ENCODE measurements at regions not wholly inside any gene's neighbourhood (a gene's known extent, or its start where the extent isn't known, plus 50 kb on each side); places are given as distances from the start of the nearest gene placed in this dataset.

DNA sequence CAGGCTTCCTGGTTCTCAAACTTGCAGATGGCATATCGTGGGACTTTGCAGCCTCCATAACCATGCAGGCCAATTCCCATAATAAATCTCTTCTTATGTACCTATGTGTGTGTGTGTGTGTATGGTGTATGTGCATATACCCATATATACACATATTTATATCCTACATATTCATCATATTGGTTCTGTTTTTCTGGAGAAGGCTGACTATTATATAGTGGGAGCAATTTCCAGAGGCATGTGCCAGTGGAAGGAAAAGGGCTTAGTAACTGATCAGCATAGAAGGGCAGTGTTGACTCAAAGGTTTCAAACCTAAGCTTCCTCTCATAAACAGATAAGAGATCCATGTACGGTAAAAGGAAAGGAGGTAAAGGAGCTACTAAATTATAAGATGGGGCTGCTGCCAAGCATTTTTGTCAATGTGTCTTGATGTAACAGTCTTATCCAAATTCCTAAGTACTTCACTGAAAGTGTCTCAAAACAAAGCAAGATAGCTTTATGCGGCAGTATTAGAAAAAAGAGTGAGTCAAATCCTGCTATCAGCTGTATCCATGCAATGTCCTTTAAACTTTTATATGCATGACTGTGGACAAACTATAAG lies 432.1 kb downstream of the TBC1D4 start:
- intact Hi-C loops (cut with DNase I): no loop called here
- whole genome bisulfite sequencing, 2 donors: 75 to 79% methylated on average over 3 of the region's 3 CpGs
- no peak overlapping the region for H3K27ac ChIP-seq
- DNase-seq: no peak
- H3K9me3 ChIP-seq: no peaks in the 10 kb centered on the region
- no peak overlapping the region for H3K4me3 ChIP-seq (replicated peaks in 1 of 3)
- no peaks in the 10 kb centered on the region for H3K27me3 ChIP-seq
- H3K4me1 ChIP-seq: no peaks in the 10 kb centered on the region
- TF ChIP-seq, protein P1, sequence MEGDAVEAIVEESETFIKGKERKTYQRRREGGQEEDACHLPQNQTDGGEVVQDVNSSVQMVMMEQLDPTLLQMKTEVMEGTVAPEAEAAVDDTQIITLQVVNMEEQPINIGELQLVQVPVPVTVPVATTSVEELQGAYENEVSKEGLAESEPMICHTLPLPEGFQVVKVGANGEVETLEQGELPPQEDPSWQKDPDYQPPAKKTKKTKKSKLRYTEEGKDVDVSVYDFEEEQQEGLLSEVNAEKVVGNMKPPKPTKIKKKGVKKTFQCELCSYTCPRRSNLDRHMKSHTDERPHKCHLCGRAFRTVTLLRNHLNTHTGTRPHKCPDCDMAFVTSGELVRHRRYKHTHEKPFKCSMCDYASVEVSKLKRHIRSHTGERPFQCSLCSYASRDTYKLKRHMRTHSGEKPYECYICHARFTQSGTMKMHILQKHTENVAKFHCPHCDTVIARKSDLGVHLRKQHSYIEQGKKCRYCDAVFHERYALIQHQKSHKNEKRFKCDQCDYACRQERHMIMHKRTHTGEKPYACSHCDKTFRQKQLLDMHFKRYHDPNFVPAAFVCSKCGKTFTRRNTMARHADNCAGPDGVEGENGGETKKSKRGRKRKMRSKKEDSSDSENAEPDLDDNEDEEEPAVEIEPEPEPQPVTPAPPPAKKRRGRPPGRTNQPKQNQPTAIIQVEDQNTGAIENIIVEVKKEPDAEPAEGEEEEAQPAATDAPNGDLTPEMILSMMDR (IDR thresholded peaks at IDR 0.05): no peak
- TF ChIP-seq POLR2A (IDR thresholded peaks at IDR 0.05): no peak
- H3K36me3 ChIP-seq: no peaks in the 10 kb centered on the region

DNA sequence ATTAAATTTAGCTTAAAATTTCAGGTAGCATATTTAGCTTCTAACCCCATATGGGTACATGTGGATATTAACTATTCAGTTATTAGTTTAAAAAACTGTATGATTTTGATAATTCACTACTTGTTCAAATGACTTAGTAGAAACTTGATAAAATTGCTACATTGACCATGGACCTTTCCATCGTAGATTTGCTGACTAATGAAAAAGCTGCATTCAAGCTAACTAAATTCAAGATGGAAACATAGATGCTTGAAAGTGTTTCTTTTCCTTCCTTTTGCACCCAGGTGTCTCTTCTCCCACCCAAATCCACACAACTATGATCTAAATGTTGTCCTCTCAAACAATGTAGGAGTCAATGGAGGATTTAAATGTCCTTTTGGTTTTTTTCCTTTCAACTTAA lies 439.2 kb downstream of the TBC1D4 start:
- H3K4me1 ChIP-seq: no peaks in the 10 kb centered on the region
- intact Hi-C loops (cut with DNase I): no loop called here
- H3K27me3 ChIP-seq: no peaks in the 10 kb centered on the region
- H3K9me3 ChIP-seq: no peaks in the 10 kb centered on the region
- 88% methylated on average over 1 of the region's 1 CpG for WGBS, 2 donors
- no peak overlapping the region for H3K27ac ChIP-seq
- no peak for TF ChIP-seq POLR2A (IDR thresholded peaks at IDR 0.05)
- TF ChIP-seq, protein P1 (IDR thresholded peaks at IDR 0.05): no peak
- H3K36me3 ChIP-seq: no peaks in the 10 kb centered on the region
- no peak overlapping the region for H3K4me3 ChIP-seq (replicated peaks in 1 of 3)
- no peak for DNase-seq

DNA sequence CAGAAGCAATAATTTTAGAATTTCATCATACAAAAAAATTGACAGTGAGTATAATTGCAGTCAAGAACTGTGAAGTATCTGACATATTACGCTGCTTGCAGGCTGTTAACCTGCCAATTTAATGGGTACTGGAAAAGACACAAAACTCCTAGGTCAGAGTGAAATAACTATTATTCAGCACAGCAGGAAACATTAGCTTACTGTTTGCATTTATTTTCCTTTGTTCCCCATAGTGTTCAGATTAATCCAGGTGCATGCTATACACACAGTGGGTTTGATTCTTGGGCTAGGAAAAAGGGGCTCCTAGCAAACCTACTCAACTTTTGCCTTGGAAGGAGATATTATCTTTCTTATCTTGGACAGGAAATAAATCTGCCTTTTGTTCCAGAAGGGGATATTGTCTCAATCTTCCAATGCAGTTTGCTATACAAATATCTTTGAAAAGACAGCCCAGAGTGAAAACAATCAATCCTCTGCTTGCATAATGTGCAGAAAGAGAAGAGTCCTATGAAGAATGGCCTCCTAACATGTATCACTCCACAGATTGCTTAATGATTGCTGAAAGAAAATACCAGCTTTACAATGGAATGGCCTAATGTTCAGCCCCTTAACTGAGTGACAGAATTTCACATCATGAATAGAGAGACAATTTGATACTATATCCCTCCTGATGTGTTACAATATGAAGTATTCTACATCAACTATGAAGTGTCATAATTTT lies 443.4 kb downstream of the TBC1D4 start:
- TF ChIP-seq POLR2A (IDR thresholded peaks at IDR 0.05): no peak
- TF ChIP-seq, protein P1 (IDR thresholded peaks at IDR 0.05): no peak
- H3K36me3 ChIP-seq: no peaks in the 10 kb centered on the region
- no peaks in the 10 kb centered on the region for H3K27me3 ChIP-seq
- WGBS, 2 donors: 90 to 96% methylated on average over 1 of the region's 1 CpG
- no peaks in the 10 kb centered on the region for H3K9me3 ChIP-seq
- H3K4me1 ChIP-seq: no peaks in the 10 kb centered on the region
- H3K27ac ChIP-seq: no peak overlapping the region
- intact Hi-C loops (cut with DNase I): no loop called here
- DNase-seq: no peak
- H3K4me3 ChIP-seq (replicated peaks in 1 of 3): no peak overlapping the region

DNA sequence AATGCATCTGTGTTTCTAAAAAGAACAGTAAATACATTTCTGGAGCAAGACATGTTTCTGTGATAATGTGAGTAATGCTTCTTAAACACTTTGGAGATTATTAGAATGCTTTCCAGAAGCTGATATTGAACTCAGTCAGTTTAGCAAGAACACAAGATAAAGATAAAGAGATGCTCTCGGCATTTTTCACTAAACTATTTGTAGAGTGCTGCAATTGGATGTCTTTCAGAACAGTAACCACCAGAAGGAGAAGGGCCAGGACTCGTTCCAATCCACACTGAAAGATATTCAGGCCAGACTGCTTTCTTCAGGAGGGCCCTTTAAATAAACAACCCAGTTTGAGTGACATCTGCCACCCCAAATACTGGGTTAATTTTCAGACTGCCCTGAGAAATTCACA lies 456.0 kb downstream of the TBC1D4 start:
- no peaks in the 10 kb centered on the region for H3K36me3 ChIP-seq
- H3K4me3 ChIP-seq (replicated peaks in 1 of 3): no peak overlapping the region
- intact Hi-C loops (cut with DNase I): no loop called here
- H3K27ac ChIP-seq: no peak overlapping the region
- no peaks in the 10 kb centered on the region for H3K4me1 ChIP-seq
- no peaks in the 10 kb centered on the region for H3K27me3 ChIP-seq
- WGBS, 2 donors: 31 to 34% methylated on average over 2 of the region's 2 CpGs
- TF ChIP-seq, protein P1 (IDR thresholded peaks at IDR 0.05): no peak
- TF ChIP-seq POLR2A (IDR thresholded peaks at IDR 0.05): no peak
- no peaks in the 10 kb centered on the region for H3K9me3 ChIP-seq
- DNase-seq: no peak

DNA sequence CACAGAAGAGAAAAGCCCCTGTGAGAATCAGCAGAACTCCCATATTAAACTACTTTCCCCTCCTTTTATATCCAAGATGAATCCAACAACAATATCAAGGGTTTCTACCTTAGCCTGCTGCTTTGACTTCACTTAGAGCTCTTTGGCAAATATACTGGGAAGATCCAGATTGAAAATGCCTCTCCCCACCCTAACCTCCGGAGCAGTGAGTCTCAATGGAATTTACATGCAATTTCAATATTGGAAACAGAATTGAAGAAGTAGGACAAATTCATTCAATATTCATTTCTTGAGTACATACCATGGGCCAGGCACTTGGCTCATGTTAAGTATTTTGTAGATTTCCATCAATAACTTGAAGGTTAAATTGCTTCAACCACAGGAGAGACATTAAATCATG lies 457.4 kb downstream of the TBC1D4 start:
- Histone ChIP-seq H3K27ac (no peak overlapping the region), H3K9me3 (no peaks in the 10 kb centered on the region), H3K36me3 (no peaks in the 10 kb centered on the region), H3K4me3 (replicated peaks in 1 of 3) (no peak overlapping the region), H3K4me1 (no peaks in the 10 kb centered on the region), H3K27me3 (no peaks in the 10 kb centered on the region)
- no peak for TF ChIP-seq POLR2A (IDR thresholded peaks at IDR 0.05)
- TF ChIP-seq, protein P1 (IDR thresholded peaks at IDR 0.05): no peak
- no peak for DNase-seq
- WGBS, 2 donors: 75 to 89% methylated on average over 1 of the region's 1 CpG
- intact Hi-C loops (cut with DNase I): no loop called here
